NCI-H2171 (cell line): ENCODE measurements at regions not wholly inside any gene's neighbourhood (a gene's known extent, or its start where the extent isn't known, plus 50 kb on each side); places are given as distances from the start of the nearest gene placed in this dataset.

ENCODE experiments used
- DNase-seq: peaks from one replicate; lab custom pipeline; 2025; lab: John Stamatoyannopoulos, UW

DNA sequence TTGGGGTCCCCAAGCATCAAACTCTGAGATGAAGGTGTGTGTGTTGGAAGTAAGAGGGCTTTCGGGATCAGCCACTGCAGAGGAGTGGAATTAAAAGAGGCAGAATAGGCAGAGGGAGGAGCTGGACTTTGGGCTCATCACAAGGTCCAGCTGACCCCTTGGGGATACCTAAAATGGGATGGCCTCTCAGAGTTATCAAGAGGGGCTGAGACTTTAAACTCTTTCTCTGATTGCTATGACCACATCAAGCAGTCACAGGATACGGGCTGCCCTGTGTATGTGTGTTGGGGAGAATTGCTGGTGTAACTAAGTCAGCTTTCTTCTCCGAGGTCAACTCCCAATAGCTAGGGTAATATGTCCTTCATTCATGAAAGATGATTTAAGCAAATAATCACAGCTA lies 127.7 kb upstream of the SLC14A2 start:
- no peak for DNase-seq

DNA sequence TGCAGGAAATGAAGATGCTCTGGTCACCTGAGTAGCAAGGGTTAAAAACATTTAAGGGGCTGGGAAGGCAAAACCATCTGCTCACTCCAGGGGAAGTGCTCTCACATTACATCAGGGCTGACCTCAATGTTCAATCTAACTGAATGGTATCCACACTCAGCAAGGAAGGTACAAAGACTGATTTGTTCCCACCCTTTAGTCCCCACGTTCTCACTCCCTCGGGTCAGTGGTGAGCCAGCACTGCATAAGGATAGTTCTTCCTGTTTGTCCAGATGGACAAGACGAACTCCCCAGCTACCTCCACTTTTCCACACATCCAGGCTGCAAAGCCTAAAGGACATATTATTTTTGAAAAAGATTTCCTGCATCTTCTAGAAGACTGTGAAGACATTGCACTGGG lies 126.6 kb upstream of the SLC14A2 start:
- no peak for DNase-seq

DNA sequence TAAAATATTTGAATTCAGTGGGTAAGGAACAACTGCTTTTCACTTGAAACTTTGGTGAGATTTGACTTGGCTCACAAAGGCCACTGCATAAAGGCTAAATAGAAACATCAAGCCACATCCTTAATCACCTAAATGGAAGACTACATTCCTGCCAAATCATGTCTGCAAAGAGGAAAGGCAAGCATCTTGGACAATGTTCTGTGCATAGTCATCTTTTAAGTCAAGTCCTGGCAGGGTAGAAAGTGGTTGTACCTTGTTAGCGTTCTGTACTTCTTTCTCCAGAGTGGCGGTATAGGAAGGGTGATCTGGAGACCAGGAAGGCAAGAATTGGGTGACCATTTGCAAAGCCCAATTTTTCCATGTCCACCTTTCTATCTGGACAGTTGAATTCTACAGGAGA lies 121.4 kb upstream of the SLC14A2 start:
- DNase-seq = no peak

DNA sequence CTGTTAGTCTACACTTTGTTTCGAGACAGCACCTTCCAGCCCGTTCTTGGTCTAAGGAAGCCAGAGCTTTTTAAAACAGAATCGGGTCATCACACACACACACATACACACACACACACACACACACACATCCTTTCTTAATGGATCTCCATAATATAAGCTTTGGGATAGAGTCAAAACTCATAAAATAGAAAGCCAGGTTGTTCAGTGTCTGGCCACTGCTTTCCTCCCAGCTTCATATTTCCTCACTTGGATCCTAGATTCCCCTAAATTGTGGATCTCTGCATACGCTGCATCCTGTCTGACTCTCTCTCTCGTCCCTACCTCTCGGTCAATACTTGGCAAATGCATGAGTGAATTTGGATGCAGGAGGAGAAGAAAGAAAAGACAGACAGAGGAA lies 120.5 kb upstream of the SLC14A2 start:
- no peak for DNase-seq

DNA sequence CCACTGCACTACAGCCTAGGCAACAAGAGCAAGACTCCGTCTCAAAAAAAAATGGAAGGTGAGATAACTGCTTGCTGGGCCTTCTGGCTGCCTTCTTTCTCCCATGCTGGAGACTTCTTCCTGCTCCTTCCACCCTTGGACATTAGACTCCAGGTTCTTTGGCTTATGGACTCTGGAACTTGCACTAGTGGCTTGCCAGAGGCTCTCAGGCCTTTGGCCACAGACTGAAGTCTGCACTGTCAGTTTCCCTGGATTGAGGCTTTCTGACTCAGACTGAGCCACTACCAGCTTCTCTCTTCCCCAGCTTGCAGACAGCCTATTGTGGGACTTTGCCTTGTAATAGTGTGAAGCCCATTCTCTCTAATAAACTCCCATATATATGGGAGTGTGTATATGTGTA lies 118.5 kb upstream of the SLC14A2 start:
- no peak for DNase-seq

DNA sequence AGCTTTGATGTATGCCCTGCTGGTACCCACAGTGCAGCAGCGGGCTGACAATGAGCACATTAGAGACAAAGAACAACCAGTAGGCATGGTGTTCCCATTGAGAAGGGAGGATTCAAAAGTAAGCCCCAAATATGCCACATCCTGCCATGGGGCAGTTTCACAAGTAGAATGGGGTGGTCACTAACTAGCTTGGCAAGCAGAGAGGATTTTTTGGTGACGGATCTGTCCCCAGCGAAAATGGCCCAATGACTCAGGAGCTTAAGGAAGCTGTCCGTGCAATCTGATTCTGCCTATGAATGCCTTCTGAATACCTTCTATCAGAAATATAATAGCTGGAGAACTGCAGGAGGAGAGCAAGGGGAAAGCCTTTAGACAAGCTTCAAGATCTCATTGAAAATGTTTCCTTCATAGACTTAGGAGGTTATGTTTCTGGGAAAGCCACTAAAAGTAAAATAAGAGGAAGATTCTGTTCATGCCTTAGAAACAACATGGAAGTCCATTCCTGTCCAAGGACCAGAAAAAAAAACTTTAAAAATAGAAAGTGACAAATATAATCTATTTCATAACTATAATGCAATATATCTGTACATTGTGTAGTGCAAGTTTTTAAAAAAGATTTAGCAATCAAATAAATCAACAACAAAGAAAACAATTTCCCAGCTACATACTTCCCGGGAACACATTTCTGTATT lies 117.5 kb upstream of the SLC14A2 start:
- no peak for DNase-seq

DNA sequence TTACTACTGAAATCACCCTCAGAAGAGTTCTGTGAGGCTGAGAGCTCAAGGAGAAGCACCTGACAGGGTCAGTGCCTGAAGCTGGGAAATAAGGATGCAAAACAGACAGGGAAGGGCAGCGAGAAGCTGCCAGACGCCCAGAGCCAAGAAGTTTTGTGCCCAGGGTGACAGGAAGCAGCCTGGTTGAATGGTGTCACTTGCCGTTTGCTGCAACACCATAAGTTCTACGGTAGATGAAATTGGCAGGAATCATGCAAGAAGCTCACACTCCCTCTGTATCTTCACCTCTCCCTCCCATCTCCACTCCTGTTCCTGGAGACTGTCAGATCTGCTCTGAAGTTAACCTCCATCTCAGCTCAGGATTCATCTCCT lies 117.0 kb upstream of the SLC14A2 start:
- no peak for DNase-seq

DNA sequence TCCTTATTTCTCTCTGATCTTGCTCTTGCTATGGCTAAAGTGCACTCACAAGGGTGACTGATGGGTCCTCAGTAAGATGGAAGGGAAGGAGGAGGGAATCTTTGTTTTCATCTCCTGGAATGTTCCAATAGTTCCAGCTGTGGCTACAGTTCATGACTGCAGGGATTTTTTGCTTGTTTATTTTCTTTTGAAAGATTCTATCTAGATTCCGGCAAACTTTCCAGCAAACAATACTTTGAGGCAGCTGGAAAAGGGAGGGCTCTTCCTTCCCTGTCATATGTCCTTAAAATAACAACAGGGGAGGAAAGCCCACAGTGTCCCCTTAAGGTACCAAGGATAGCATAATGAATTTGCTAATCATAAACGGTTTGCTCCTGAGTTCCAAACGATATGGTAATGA lies 111.3 kb upstream of the SLC14A2 start:
- DNase-seq = no peak

DNA sequence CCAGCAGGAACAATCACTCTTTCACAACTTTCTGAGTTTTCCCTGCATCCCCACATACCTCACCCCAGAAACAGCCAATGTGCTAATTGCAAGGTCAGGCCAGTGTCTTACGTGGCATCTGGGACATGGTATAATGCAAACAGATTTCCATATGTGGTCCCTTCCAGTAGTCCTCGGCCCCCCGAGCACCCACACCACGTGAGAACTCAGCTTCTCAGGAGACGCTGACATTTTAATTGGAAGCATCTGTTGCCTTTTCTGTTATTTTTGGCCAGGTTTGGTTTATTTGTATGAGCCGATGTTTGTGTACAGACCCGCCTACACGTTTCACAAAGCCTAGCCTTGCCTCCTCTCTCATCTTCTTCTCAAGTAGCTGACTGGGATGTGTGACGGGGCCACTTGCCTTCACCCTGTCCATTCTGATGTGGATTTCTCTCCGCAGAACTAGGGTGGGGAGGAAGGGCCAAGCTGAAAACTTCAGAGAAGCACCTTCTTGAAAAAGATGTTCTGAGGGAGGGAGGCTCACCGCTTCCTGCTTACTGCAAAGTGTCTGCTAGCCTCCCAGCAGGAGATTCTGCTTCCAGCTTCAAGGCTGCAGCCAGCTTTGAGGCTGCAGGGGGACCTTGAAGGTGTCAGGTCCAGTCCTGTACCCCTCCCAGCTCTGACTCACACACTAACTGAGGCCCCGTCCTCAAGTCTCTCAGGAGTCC lies 109.6 kb upstream of the SLC14A2 start:
- DNase-seq = peak; percentile 74

DNA sequence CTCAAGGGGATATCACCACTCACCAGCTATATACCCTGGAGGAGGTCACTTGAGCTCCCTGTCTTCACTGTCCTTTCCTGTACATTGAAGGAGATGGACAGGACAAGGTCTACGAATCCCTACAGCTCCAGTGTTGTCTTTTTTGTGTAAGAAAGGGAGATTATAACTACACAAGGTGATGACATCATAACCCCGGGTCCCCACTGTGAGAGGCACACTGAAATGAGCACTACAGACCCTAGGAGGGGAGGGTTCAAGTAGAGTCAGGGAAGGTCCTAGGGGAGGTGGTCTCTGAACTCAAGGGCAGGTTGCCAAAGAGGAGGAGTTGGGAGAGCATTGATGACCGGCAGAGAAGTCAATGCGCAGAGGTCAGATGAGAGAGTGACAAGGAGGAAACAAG lies 108.3 kb upstream of the SLC14A2 start:
- DNase-seq = no peak

DNA sequence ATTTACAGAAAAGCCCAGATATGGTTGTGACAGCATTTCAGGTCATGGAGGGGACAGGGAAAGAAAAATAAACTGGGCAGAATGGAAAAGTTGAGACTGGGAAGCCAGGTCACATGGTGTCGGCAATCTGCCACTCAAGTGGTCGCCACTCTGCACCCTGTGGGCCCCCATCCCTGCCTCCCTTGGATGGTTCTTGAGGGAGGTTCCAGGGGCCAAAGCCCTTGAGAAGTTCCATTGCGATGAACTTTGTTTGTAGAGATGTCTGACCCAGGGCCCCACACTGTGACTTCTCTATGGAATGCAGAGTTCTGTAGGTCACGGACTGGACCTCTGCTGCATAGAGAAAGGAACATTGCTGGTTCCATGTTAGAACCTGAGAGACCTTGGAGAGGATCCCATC lies 105.7 kb upstream of the SLC14A2 start:
- no peak for DNase-seq

DNA sequence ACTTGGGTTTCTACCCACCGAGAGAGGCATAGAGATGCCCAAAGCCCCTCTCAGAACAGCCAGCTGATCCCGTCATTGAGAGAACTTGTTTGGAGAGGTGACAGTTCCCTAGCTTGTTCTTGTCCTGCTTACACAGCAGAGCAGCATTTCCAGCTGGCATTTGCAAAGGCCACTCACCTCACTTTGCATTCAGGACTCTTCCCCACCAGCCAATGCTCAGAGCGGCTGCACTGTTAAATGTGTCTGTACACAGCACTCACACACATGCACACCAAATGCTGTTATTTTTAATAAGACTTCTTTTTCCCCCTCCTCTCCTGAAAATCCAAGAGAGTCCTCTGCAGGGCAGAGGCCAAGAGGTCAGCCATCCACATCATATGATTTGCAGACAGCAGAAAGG lies 104.6 kb upstream of the SLC14A2 start:
- no peak for DNase-seq

DNA sequence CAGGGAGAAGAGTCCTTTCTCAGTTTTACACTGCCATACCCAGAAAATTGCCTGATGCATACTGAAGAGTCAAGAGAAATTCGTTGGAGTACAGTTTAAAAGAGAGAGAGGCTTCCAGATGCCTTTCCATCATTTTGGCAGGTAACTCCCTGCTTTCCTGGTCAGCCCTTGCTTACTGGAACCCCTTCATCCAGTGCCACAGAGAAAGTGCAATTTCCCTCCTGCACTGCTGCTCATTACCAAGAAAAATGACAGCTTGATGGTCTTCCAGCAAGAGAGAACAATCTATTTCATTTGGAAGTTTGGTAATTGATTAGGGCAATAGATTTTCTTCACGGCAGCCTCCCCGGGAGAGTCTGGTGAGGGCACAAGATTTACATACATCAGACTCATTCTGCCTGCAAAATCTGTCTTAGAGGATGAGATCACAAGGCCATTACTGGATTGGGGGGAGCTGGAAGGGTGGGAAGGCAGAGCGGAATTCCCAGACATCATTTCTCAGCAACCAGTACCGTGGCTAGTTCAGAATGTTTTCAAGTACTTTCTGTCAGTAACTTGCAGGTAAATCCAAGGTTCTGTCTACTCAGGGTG lies 102.8 kb upstream of the SLC14A2 start:
- DNase-seq = no peak

DNA sequence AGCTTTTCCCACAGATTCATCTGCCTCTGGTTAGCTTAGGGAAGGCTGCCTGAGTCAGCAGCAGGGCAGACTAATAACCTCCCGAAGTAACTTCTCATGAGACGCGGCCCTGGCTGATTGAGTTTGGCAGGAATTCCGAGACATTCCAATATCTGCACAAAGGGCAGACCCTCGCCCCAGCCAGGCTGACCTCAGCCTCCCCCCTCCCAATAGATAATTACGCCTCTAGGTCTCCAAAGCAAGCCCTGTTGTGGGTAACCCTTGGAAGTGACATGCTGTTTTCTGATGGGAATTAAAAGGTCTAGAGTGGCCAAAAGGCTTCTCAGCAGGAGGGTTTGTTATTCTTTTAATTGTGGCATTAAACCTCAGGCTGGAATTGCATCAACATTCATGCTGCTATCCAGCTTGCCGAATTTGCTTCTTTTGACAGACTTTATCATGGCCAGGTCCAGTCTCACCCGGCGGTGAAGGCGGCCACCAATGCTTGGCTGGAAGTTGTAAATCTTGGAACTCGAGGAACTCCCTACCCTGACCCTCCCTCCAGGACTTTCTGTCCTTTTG lies 98.0 kb upstream of the SLC14A2 start:
- no peak for DNase-seq

DNA sequence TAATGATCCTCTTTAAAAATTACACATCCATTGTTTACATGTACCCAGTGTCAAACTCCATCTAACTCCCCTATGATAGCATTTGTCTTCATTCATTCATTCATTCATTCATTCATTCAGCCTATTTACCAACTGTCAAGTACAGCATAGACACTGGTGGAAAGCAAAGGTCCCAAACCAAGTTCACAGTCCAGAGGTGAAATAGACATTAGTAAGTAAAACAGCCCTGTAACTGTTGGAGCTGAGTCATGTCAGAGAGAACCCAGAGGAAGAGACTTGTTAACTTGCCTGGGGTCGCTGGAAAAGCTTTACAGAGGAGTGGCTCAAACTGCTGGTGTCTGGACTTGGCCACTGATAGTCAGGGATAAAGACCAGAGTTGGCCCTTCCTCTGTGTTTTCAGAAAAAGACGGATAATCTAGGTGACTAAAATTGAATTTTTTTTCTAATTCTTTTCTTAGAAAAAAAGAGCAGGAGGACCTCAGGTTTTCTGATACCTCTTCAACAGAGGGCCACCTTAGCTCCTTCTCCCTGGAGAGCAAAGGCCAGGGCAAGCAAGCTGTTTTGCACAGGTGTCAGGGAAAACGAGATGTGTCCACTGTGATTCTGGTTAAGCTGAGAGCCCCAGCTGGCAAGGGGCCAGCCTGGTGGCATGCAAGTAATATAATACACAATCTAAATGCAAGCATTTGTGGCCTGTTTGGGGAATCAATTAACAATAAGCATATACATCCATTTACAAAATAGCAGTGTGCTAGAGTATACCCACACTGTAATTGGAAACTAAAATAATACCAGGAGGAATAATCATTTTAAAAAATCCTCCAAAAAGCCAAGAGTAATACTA lies 96.7 kb upstream of the SLC14A2 start:
- DNase-seq = peak; percentile 87

DNA sequence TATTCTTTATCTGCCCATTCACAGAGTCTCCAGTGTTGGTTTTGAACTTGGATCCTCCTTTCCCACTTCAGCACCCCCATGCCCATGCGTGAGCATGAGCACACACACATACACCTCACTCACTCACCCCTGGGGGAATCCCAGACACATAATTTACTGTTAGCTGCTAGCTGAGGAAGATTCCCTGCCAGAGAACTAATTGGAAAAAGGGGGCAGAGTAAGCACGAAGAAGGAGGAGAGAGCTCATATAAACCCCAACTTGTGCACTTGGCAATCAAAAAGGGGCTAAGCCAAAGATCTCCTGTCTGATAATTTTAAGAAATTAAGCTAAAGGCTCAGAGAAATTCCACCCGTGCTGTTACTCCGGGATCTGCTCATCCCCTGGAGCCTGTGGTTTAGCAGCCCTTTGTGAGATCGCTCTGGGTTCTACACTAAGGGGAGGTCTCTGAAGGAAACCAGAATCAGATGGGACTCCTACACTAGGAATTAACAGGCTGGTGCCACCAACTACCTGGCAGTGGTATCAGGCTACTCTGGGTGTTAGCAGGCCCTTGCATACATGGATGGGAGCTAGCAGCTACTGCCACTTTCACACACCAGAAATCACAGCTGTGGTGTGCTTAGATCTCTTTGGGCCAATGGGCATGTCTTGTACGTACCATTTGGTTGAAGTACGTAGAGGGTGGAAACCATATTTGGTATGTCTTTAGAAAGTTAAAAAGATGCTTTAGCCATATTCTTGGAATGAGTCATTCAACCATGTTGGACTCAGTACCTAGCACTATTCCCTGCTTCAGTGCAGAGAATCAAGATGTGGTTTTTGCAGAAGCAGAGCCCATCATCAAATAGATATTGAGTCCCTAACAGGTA lies 95.6 kb upstream of the SLC14A2 start:
- peak; percentile 44 for DNase-seq

DNA sequence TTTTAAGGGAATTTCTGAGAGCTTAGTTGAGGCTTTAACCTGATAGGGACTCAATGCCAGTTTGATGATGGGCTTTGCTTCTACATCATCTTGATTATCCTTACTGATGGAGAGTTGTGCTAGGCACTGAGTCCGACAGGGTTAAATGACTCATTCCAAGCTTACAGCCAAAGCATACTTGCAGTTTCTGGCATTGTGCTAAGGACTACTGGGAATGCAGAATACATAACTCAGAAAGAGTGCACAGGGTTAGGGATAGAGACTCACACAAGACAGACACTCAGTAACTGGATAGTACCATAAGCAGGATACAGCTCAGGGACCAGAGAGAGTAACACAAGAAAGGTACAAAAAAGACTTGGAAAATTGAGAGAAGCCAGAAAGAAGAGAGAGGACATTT lies 94.1 kb upstream of the SLC14A2 start:
- DNase-seq = no peak

DNA sequence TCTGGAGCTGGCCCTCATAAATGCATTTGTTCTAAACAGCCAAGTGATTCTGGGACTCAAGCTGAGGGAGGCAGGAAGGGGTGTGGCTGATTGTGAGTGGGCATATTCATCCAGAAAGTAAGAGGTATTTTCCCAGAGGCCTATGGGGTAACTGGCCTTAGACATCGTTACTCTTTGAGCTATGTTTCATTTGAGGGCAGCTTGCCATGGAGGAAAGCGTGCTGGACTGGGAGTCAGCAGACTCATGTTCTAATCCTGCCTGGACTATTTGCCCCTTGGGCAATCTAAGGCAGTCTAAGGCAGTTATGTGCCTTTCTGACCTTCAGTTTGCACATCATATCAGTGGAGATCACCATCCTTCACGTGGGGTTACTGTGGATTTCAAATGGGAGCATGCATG lies 93.5 kb upstream of the SLC14A2 start:
- no peak for DNase-seq

DNA sequence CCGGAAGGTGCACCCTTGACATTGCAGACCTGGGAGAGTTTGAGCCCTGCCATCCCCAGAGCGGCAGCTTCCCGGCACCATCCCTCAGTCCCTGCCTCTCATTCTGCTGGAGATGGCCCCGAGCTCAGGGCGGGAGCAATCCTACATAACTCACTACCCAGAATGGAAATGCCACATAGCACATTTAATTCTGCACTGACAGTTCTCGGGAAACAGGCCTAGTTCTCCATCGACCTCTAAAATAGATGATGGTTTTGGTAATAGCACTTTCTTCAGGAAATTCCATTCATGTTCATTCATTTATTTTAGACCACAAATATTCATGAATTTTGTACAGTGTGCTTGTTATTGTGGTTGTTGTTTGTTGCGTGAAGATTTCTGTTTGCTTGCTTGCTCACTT lies 92.9 kb upstream of the SLC14A2 start:
- no peak for DNase-seq

DNA sequence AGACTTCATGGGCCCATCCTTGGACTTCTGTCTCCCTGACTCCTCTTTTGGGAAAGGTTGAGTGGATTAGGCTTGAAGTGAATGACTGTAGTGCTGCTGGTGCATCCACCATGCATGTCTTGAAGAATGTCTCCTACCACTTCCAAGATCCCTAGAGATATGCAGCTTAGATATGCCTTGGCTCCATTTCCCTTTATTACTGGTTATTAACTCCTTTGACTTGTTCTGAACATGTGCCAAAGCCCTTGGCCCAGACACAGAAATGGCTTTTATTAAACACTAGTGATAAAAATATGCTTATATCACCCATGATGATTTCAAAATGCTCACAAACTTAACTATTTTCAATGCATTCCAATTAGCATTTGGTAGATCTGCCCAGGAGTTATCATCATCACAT lies 90.0 kb upstream of the SLC14A2 start:
- no peak for DNase-seq

DNA sequence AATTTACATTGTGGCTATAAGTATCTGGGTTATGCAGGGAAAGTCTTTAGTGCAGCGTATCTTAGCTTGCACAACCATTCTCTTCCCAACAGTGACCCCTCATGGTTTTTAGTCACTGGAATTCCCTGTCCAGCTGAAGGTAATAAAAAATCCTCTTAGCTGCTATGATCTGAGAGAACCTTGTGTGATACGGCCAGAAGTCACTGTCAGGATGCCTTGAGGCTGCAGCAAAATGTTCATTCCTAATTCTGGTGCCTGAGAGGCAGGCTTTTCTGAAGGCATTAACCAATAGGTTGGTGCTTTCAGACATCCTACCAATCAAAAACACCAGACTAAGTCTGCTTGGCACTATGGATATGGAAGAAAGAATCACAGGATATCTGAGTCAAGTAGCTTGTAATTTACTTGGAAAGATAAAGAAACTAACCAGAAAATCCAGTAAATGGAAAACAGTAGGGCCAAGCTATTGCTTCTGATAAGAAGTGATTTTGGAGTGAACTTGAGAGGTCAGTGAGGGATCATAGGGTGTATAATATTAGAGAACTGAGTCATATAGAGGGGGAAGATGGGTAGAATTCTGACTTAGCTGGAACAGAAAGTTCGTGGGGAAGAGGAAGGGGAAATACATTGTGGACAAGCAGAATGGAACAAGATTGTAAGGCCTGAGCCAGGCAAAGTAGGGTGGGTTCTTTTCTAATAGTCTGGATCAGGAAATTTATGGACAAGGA lies 89.0 kb upstream of the SLC14A2 start:
- no peak for DNase-seq
